ENCODE measurements at regions not wholly inside any gene's neighbourhood (a gene's known extent, or its start where the extent isn't known, plus 50 kb on each side); places are given as distances from the start of the nearest gene placed in this dataset.
"Not testable (repeated sequence)": the region's sequence is repeated elsewhere in the genome, so short reads cannot be mapped to it uniquely, and the experiment has no call there.

- DNase-seq: no peak
Observed at GRCh38 chr5:82596451-82596850, 318.3 kb upstream of the RPS23 start.

DNA sequence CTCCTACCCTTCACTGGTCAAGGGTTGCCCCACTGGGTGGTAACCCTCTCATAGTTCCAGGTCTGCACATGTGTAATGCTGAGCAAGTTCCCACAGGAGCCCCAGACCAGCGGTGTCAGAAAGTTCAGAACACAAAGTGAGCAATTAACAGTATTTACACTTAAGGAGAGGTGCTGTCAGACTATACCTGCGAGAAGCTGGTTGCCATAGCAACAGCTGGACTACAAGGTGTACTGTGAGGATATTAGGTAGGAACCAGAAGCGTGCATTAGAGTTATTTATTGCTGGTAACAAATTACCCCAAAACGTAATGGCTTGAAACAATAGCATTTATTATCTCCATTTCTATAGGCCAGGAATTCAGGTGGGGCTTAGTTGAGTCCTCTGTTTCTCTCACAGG, 317.0 kb upstream of the RPS23 start:
- no peak for DNase-seq

- no peak for DNase-seq
Observed at GRCh38 chr5:82594097-82594496, 315.9 kb upstream of the RPS23 start.

- DNase-seq: no peak
Observed at GRCh38 chr5:82593481-82593880, 315.3 kb upstream of the RPS23 start.

DNA sequence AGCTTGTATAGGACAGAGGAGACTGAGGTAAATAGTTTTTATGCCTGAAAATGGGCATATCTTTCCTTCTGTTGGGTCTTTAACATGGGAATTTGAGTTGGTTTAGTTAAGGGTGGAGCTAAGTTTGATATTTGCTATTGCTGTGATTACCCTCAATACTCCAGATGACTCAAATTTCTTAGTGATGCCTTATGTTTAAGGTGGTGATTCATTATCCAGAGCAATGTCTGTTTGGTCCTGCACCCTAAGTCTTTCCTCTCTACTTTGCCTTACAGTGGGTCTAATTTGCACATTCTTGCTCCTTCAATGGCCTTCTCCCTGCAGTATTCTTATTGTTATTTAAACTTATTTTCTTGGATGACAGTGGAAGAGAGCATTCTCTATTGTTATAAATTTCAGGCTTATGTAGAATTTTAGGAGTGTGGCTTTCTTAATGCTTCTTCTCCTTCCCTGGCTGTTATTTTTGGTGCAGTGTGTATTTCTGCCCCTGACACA, 312.9 kb upstream of the RPS23 start:
- DNase-seq: no peak

DNA sequence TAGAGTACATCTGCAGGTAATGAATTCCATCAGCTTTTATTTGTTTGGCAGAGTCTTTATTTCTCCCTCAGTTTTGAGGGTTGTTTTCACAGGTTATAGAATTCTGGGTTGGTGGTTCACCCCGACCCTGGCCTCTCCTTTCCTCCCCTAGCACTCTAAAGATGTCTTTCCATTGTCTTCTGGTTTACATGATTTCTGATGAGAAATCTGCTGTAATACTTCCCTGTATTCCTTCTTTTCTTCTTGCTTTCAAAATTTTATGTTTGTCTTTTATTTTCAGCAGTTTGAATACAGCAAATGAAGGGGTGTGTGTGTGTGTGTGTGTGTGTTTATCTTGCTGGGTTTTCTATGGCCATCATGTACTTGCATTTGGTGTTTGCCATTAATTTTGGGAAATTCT, 312.0 kb upstream of the RPS23 start:
- no peak for DNase-seq

DNA sequence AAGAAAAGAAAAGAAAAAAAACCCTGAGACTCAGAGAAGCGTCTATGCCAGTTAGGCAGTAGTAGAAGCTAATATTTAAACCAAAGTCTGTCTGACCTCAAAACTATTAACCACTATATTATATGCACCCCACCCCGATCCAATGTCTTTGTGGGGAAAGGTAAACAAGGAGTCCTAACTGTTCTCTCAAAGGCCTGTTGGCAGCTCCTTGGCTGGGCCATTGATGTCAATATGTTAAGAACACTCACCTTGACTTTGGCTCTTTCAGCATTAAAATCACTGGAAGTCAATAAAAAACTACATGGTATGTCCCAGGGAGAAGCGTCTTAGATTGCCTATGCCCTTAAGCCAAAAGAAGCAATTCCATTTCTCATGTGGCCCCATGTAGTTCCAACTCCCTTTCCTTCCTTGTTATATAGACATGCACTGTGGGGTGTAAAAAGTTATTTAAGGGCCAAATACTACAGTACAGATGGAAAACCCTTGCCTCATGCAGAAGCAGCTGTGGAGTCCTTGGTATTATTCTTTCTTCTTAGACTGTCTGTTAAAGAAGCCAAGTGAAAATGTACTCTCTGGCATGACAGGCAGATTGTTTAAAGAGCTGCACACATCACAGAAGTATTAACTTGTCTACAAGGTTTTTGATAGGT, 308.6 kb upstream of the RPS23 start:
- DNase-seq: no peak

GRCh38 chr5:82586181-82586580, 308.0 kb upstream of the RPS23 start:
- no peak for DNase-seq

- DNase-seq: no peak
Observed at GRCh38 chr5:82584631-82585030, 306.5 kb upstream of the RPS23 start.

DNA sequence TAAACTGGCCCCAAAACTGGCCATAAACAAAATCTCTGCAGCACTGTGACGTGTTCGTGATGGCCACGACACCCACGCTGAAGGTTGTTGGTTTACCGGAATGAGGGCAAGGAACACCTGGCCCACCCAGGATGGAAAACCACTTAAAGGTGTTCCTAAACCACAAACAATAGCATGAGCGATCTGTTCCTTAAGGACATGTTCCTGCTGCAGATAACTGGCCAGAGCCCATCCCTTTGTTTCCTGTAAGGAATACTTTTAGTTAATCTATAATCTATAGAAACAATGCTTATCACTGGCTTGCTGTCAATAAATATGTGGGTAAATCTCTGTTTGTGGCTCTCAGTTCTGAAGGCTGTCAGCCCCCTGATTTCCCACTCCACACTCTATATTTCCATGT, 305.2 kb upstream of the RPS23 start:
- not testable (repeated sequence) for DNase-seq

GRCh38 chr5:82564963-82565362, 286.8 kb upstream of the RPS23 start:
- DNase-seq: no peak

DNA sequence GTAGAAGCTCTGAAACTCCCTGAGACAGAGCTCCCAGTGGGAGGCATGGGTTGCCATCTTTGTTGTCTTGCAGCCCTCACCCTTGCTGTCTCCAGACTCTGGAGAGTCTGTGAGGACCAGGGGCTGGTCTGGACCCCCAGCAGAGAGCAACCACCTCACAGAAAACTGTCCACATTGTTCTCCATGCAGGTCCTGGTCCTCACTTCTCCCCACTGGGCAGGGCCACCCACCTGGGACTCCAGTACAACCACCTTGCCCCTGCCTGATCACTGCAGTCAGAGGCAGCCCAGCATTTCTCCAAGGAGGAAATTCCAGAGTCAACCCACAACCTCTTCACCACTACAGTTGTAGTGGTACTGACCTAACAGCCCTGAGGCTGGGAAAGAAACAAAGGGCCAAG, 285.6 kb upstream of the RPS23 start:
- DNase-seq: no peak

GRCh38 chr5:82562696-82563240, 284.6 kb upstream of the RPS23 start:
- no peak for DNase-seq

- DNase-seq: no peak
Observed at GRCh38 chr5:82561797-82562196, 283.6 kb upstream of the RPS23 start.

DNA sequence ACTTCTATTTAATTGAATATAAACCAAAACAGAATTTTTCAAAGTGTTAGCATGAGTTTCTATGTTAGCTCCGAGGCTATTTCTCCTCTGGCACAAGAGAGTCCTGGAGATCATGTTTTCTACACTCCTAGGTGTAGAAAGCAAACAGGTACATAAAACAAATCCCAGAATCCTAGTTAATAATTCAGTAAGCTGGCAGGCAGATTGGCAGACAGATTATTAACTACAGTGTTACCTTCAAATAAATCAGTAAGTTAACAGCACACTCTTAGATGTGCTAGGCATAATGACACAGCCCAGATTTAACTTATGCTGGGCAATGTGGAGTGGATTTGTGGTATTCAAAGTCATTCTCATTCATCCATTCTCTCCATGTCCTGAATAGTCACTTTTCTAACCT, 282.8 kb upstream of the RPS23 start:
- DNase-seq: no peak

- no peak for DNase-seq
Observed at GRCh38 chr5:82560561-82560960, 282.4 kb upstream of the RPS23 start.

DNA sequence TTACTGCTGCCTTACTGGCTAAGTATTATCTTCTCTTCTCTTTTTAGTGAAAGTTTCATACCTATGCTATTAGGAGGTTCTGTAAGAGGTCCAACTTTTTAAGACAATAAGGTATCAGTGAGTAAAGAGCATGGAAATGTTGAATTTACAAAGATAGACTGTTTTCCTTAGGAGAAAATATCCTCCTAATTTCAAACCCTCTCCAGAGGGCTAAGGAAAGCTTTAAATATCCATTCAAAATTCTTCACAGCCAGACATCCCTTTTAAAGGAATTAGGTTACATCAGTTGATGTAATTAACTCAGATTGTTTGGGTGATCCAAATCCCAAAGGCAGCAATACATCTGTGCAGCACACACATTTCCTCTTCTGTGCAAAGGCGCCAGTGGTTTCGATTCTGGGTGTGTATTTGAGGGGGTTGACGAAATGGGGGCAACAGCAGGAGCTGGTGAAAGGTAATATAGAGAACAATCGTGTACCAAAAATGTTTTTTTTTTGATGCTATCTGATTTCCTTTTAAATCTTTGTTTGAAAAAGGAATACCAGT, 273.8 kb upstream of the RPS23 start:
- no peak for DNase-seq

DNA sequence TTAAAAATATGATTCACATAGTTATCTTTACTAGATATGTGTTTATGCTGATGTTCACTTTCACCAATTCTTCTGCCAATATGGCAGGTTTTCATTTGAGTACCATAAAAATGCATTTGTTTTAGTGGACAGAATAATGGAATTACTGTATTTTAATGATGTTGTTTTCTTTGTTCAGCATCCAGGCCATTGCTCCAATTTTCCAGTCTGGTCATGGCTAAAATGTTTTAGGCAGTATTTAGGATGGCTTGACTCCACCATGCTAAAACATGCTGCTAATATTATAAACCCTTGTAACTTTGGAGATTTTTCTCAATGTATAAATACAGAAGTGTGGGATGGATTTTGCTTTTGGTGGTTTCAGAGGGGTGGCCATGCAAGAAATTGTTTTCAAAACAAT, 273.0 kb upstream of the RPS23 start:
- no peak for DNase-seq

GRCh38 chr5:82549263-82549662, 271.1 kb upstream of the RPS23 start:
- no peak for DNase-seq

- no peak for DNase-seq
Observed at GRCh38 chr5:82544004-82544403, 265.9 kb upstream of the RPS23 start.

DNA sequence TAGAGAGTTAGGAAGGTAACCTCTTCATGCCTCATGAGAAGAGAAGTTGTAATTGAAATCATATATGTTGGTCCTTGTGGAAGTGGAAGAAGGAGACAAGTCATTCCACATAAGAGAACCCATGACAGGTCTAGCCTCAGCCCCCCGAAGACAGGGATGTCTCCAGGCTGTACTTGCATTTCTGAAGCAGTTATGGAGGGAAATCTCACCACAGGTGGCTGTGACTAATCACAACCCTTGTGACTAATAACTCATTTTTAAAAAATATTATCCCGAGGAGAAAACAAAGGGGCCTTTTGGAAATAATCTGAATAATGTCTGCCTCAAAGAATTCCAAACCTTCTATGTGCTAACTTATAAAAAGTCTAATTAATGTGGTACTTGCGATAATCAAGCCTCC, 262.1 kb upstream of the RPS23 start:
- no peak for DNase-seq

- no peak for DNase-seq
Observed at GRCh38 chr5:82538339-82539034, 260.3 kb upstream of the RPS23 start.

GRCh38 chr5:82537687-82538306, 259.6 kb upstream of the RPS23 start:
- no peak for DNase-seq

GRCh38 chr5:82534986-82535385, 256.8 kb upstream of the RPS23 start:
- no peak for DNase-seq
